AG09309 (cell line): ENCODE measurements at regions not wholly inside any gene's neighbourhood (a gene's known extent, or its start where the extent isn't known, plus 50 kb on each side); places are given as distances from the start of the nearest gene placed in this dataset.

ENCODE experiments used
- DNase-seq: peaks from one replicate; pipeline ENCODE4 v3.0.0-alpha.2; 2010; ENCODE audit warnings: low read depth
- H3K4me3 ChIP-seq: 2 replicates; pipeline ENCODE4 v1.5.1; 2011; ENCODE audit warnings: mild to moderate bottlenecking, low read depth, low read length, moderate library complexity; ENCODE audit not compliant: control insufficient read depth
- CTCF ChIP-seq: IDR thresholded peaks from 2 replicates; pipeline ENCODE4 v1.5.1; 2011; ENCODE audit warnings: mild to moderate bottlenecking, low read depth, low read length, inconsistent platforms; ENCODE audit not compliant: insufficient read depth, control insufficient read depth; ENCODE audit errors: missing control alignments

GRCh38 chr1:87437663-87438295, 109.1 kb downstream of the LMO4 start:
- no peak overlapping the region for H3K4me3 ChIP-seq
- no peak for TF ChIP-seq CTCF
- no peak for DNase-seq

GRCh38 chr1:87439821-87440220, 111.1 kb downstream of the LMO4 start:
- no peak for DNase-seq
- TF ChIP-seq CTCF, result no peak
- H3K4me3 ChIP-seq, result no peak overlapping the region

GRCh38 chr1:87449348-87449963, 120.8 kb downstream of the LMO4 start:
- no peak overlapping the region for H3K4me3 ChIP-seq
- no peak for DNase-seq
- no peak for TF ChIP-seq CTCF

GRCh38 chr1:87450136-87450535, 121.5 kb downstream of the LMO4 start:
- no peak overlapping the region for H3K4me3 ChIP-seq
- no peak for TF ChIP-seq CTCF
- DNase-seq, result no peak

- no peak overlapping the region for H3K4me3 ChIP-seq
- DNase-seq, result no peak
- no peak for TF ChIP-seq CTCF
These were observed 122.0 kb downstream of the LMO4 start for GRCh38 chr1:87450615-87451209.

GRCh38 chr1:87451229-87451920, 122.7 kb downstream of the LMO4 start:
- no peak for TF ChIP-seq CTCF
- H3K4me3 ChIP-seq, result no peak overlapping the region

More at GRCh38 chr1:87451229-87451920, 122.7 kb downstream of the LMO4 start:
- no peak for DNase-seq
